ENCODE measurements at regions not wholly inside any gene's neighbourhood (a gene's known extent, or its start where the extent isn't known, plus 50 kb on each side); places are given as distances from the start of the nearest gene placed in this dataset.
"Not testable (repeated sequence)": the region's sequence is repeated elsewhere in the genome, so short reads cannot be mapped to it uniquely, and the experiment has no call there.

DNA sequence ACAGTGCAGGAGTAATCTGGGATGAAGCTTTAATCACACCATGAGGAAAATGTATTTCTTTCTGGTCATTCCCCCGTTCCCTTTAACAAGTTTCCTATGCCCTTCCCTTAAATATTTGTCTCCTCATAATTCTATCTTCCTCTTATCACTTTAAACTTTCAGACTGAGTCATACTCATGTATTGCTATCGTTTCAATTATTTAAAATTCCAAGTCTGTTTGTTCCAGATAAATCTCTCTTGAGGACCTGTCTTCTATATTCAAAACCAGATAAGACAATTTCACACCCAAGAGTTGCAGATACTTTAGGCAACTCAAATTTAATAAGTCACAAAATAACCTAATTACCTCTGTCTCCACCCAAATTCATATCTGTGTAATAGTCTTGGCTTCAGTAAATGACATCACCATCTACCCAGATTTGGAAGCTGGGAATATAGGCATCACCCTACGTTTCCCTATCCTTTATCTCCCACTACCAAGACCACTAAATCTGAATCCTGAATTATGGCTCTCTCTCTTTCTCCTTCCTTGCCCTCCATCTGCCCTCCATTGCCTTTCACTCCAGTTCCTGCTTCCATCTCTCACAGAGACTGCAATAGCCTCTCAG, 220.1 kb downstream of the PYDC2 start:
- DNase-seq (ENCODE audit: low read depth) = no peak
- TF ChIP-seq, protein P1, sequence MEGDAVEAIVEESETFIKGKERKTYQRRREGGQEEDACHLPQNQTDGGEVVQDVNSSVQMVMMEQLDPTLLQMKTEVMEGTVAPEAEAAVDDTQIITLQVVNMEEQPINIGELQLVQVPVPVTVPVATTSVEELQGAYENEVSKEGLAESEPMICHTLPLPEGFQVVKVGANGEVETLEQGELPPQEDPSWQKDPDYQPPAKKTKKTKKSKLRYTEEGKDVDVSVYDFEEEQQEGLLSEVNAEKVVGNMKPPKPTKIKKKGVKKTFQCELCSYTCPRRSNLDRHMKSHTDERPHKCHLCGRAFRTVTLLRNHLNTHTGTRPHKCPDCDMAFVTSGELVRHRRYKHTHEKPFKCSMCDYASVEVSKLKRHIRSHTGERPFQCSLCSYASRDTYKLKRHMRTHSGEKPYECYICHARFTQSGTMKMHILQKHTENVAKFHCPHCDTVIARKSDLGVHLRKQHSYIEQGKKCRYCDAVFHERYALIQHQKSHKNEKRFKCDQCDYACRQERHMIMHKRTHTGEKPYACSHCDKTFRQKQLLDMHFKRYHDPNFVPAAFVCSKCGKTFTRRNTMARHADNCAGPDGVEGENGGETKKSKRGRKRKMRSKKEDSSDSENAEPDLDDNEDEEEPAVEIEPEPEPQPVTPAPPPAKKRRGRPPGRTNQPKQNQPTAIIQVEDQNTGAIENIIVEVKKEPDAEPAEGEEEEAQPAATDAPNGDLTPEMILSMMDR (IDR thresholded peaks at IDR 0.05; ENCODE audit: low read depth, low read length, missing control alignments) = no peak
- no peak overlapping the region for H3K4me3 ChIP-seq (ENCODE audit: low read depth, low read length)
- in situ Hi-C loops (cut with HindIII; ENCODE audit: low sequenced_read_pairs) = loop anchor here (5.0 kb wide), 1 partner anchor 64 kb away; no protein-coding TSS in a partner anchor

DNA sequence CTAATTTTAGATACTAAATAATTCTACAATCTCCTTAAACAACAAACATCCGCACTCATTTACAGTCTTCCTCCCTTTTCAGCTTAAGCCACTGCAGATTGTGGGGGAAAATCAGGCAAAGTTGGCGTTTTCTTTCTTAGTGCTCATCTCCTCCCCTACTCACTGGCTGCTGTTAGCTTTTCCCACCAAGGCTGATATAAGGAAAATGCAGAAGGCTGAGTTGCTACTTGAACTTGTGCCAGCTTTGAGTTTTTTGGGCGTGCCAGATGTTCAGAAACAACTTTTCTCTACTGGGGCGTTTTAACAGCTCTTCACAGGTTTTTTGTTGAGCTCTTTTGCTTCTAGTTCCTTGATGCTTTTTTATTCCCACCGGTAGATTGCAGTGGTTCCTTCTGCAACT, 222.0 kb downstream of the PYDC2 start:
- DNase-seq (ENCODE audit: low read depth) = no peak
- in situ Hi-C loops (cut with HindIII; ENCODE audit: low sequenced_read_pairs) = loop anchor here (5.0 kb wide), 1 partner anchor 66 kb away; no protein-coding TSS in a partner anchor
- H3K4me3 ChIP-seq (ENCODE audit: low read depth, low read length) = no peak overlapping the region
- TF ChIP-seq, protein P1 (IDR thresholded peaks at IDR 0.05; ENCODE audit: low read depth, low read length, missing control alignments) = no peak

DNA sequence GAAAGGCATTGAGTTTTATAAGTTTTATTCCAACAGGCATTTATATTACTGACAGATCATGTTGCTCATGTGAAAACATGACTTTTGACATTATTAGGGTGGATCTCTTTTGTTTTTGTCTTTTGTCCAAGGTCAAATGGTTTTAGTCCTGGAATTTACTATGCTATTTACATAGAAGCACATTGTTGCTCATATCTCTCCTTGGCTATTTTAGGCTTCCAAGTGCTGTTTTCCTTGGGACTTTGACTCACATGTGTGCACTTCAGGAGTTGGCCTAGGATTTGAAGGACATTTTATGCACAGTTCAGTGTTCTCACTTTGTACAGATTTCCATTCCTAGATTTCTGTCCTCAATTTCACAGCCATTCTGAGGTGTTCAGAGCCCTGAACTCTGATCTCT, 225.7 kb downstream of the PYDC2 start:
- no peak overlapping the region for H3K4me3 ChIP-seq (ENCODE audit: low read depth, low read length)
- DNase-seq (ENCODE audit: low read depth) = no peak
- TF ChIP-seq, protein P1 (IDR thresholded peaks at IDR 0.05; ENCODE audit: low read depth, low read length, missing control alignments) = no peak
- in situ Hi-C loops (cut with HindIII; ENCODE audit: low sequenced_read_pairs) = no loop called here

DNA sequence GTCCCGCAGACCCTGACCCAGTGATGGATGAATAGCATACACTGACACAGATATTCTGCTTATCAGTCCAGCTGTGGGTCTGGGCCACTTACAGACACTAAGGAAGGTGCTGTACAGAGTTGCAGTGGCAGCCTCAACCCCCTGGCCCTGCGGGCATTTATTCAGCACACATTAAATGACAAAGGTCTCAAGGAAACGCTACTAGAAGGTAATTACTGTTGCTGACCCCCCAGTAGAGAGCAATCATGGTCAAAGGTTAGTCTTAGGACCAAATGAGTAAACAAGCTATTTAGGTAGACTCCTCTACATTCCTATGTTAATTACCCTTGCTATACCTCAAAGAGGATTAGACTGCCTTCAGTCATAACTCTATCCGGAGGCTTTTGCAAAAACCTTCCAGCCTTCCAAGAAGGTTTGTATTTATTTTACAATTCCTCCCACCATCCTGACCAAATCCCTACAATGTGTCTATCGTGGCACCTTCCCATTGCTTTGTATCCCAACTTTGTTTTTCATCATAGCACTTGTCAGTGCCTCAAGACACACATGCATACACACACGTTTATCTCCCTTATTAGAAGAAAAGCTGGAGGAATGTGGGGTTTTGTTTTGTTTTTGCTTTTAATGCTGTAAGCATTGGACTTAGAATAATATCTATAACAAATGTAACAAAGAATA, 227.9 kb downstream of the PYDC2 start:
- TF ChIP-seq, protein P1 (IDR thresholded peaks at IDR 0.05; ENCODE audit: low read depth, low read length, missing control alignments) = no peak
- in situ Hi-C loops (cut with HindIII; ENCODE audit: low sequenced_read_pairs) = no loop called here
- no peak for DNase-seq (ENCODE audit: low read depth)
- no peak overlapping the region for H3K4me3 ChIP-seq (ENCODE audit: low read depth, low read length)

DNA sequence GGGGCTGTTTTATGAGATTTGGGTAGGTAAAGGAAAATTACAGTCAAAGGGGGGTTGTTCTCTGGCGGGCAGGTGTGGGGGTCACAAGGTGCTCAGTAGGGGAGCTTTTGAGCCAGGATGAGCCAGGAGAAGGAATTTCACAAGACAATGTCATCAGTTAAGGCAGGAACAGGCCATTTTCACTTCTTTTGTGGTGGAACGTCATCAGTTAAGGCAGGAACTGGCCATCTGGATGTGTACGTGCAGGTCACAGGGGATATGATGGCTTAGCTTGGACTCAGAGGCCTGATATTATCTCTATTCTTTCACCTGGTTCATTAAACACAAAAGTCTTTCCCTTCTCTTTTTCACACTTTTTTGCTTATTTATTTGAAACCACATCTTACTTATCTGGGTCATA, 230.2 kb downstream of the PYDC2 start:
- H3K4me3 ChIP-seq (ENCODE audit: low read depth, low read length); in situ Hi-C loops (cut with HindIII; ENCODE audit: low sequenced_read_pairs); DNase-seq (ENCODE audit: low read depth): not testable (repeated sequence)

DNA sequence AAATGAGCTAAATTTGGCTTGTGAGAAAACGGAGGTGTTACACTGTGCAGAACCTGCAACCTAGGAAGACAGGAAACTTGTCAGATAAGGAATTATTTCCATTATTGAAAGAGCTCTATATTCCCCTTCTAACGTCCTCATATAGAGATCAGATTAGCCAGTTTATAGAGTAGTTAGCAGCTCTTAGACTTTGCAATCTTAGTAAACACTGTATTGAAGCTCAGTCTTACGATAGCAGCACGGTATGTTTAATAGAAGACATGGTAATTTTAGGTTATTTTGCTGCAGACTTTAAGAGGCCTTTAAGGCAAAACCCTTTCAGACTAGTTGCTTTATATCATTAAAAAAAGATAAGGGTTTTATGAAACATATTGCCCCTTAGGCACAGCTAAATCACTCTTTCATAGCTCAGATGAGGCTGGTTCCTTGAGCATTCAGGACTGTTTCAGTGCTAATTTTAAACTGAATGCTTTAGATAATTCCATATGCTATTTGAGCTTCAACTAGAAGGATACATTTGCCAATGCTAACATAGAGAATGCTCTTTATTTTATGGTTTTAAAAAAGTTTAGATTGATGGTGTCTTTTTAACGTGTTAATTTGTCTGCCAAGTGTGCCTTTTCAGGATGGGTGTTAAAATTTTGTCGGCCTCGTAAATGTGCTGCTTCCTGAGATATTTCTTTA, 234.3 kb downstream of the PYDC2 start:
- in situ Hi-C loops (cut with HindIII; ENCODE audit: low sequenced_read_pairs) = no loop called here
- no peak for DNase-seq (ENCODE audit: low read depth)
- TF ChIP-seq, protein P1 (IDR thresholded peaks at IDR 0.05; ENCODE audit: low read depth, low read length, missing control alignments) = no peak
- no peak overlapping the region for H3K4me3 ChIP-seq (ENCODE audit: low read depth, low read length)

DNA sequence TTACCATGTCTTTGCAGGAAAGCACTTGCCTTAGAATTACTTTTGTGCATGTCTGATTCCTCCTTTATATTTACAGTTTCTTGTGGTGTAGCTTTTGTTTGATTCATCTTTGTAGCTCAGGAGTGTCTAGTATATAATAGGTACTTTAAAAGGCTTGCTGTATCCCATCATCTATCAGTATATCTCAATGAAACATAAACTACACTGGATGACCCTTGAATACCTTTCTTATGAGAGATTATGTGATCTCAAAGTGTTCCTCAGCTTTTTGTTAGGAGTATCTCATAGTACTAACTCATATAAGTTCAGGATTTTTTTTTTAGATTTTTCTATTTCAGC, 234.8 kb downstream of the PYDC2 start:
- DNase-seq (ENCODE audit: low read depth) = no peak
- H3K4me3 ChIP-seq (ENCODE audit: low read depth, low read length) = no peak overlapping the region
- in situ Hi-C loops (cut with HindIII; ENCODE audit: low sequenced_read_pairs) = no loop called here
- TF ChIP-seq, protein P1 (IDR thresholded peaks at IDR 0.05; ENCODE audit: low read depth, low read length, missing control alignments) = no peak
